ENCODE measurements at regions not wholly inside any gene's neighbourhood (a gene's known extent, or its start where the extent isn't known, plus 50 kb on each side); places are given as distances from the start of the nearest gene placed in this dataset.

DNA sequence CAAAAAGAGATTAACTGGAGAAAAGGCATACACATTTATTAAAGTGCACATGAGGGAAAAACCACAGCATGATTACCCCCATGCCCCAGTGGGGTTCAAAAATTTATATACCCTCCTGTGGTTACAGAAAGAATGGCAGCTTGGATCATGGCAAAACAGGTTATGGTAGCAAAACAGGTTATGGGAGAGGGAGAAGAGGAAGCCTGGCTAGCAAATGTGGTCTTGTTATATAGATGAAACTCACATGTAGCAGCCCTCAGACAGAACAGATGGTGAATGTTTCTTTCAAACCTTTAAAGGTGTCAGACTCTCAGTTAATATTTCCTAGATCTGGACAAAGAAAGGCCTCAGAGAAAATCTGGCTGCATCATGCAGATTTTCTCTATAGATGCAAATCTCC, 178.2 kb upstream of the ZC3H15 start:
- Histone ChIP-seq H3K9me2 (replicated peaks; ENCODE audit: low read length) (no peaks in the 10 kb centered on the region), H3K79me2 (ENCODE audit: low read length) (no peaks in the 10 kb centered on the region), H3K4me3 (ENCODE audit: low read length) (no peak overlapping the region), H3K9me3 (ENCODE audit: low read length) (no peaks in the 10 kb centered on the region), H3K27ac (ENCODE audit: low read length) (no peak overlapping the region), H3K4me2 (ENCODE audit: low read length) (no peak overlapping the region), H3K4me1 (ENCODE audit: insufficient read depth, low read length) (peaks cover 14% of the 10 kb centered on the region), H3K36me3 (ENCODE audit: low read depth, low read length) (no peaks in the 10 kb centered on the region), H2AFZ (ENCODE audit: low read length) (no peak overlapping the region), H3F3A (ENCODE audit: low read length, unreplicated experiment) (no peaks in the 10 kb centered on the region), H3K27me3 (ENCODE audit: low read length) (no peaks in the 10 kb centered on the region), H4K20me1 (ENCODE audit: low read length) (no peaks in the 10 kb centered on the region), H3K9ac (ENCODE audit: low read length) (no peak overlapping the region)
- CTCF ChIA-PET, result no interaction called here
- TF ChIP-seq EZH2phosphoT487 (IDR thresholded peaks at IDR 0.05; ENCODE audit: borderline replicate concordance, low read length), result no peak
- TF ChIP-seq, protein P1, sequence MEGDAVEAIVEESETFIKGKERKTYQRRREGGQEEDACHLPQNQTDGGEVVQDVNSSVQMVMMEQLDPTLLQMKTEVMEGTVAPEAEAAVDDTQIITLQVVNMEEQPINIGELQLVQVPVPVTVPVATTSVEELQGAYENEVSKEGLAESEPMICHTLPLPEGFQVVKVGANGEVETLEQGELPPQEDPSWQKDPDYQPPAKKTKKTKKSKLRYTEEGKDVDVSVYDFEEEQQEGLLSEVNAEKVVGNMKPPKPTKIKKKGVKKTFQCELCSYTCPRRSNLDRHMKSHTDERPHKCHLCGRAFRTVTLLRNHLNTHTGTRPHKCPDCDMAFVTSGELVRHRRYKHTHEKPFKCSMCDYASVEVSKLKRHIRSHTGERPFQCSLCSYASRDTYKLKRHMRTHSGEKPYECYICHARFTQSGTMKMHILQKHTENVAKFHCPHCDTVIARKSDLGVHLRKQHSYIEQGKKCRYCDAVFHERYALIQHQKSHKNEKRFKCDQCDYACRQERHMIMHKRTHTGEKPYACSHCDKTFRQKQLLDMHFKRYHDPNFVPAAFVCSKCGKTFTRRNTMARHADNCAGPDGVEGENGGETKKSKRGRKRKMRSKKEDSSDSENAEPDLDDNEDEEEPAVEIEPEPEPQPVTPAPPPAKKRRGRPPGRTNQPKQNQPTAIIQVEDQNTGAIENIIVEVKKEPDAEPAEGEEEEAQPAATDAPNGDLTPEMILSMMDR (conservative IDR thresholded peaks at IDR 0.05; ENCODE audit: low read depth, low read length), result no peak
- TF ChIP-seq EZH2 (IDR thresholded peaks at IDR 0.05; ENCODE audit: low read length, unreplicated experiment), result no peak
- ATAC-seq (no peak), DNase-seq (peak; percentile 19)
- POLR2A ChIA-PET (ENCODE audit: unreplicated experiment), result no interaction called here
- intact Hi-C loops (cut with micrococcal nuclease), result no loop called here
- BruUV-seq (replicated peaks), result no TSS peak

DNA sequence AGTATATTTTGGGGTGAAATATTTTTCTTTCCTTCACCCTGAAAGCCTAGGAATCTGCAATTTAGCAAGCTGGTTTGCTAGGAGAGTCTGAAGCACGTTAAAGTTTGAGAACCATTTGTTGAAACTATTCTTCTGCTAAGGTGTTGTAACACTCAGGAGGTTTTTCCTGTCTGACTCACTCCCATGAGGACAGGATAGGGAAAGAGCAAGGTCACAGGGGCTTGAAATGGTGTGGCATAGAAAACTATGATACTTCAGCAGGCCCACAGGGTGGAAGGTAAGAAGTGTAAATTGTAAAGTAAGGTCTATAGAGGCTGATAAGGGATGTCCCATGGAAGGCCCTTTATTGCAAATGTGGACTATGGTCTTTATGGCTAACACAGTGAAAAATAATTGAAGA, 177.7 kb upstream of the ZC3H15 start:
- H3K79me2 ChIP-seq (ENCODE audit: low read length), result no peaks in the 10 kb centered on the region
- H3F3A ChIP-seq (ENCODE audit: low read length, unreplicated experiment), result no peaks in the 10 kb centered on the region
- CTCF ChIA-PET, result no interaction called here
- H3K4me1 ChIP-seq (ENCODE audit: insufficient read depth, low read length), result peaks cover 9% of the 10 kb centered on the region
- H3K27me3 ChIP-seq (ENCODE audit: low read length), result no peaks in the 10 kb centered on the region
- no peaks in the 10 kb centered on the region for H4K20me1 ChIP-seq (ENCODE audit: low read length)
- intact Hi-C loops (cut with micrococcal nuclease), result no loop called here
- no peak overlapping the region for H3K4me2 ChIP-seq (ENCODE audit: low read length)
- H2AFZ ChIP-seq (ENCODE audit: low read length), result no peak overlapping the region
- H3K9me3 ChIP-seq (ENCODE audit: low read length), result no peaks in the 10 kb centered on the region
- POLR2A ChIA-PET (ENCODE audit: unreplicated experiment), result no interaction called here
- H3K4me3 ChIP-seq (ENCODE audit: low read length), result no peak overlapping the region
- BruUV-seq (replicated peaks), result no TSS peak
- H3K9me2 ChIP-seq (replicated peaks; ENCODE audit: low read length), result no peaks in the 10 kb centered on the region
- DNase-seq (peak; percentile 26), ATAC-seq (peak; percentile 56; the same call in 1 of the 2 replicates)
- H3K27ac ChIP-seq (ENCODE audit: low read length), result no peak overlapping the region
- TF ChIP-seq EZH2phosphoT487 (IDR thresholded peaks at IDR 0.05; ENCODE audit: borderline replicate concordance, low read length) (no peak), EZH2 (IDR thresholded peaks at IDR 0.05; ENCODE audit: low read length, unreplicated experiment) (no peak)
- TF ChIP-seq, protein P1 (conservative IDR thresholded peaks at IDR 0.05; ENCODE audit: low read depth, low read length), result no peak
- H3K36me3 ChIP-seq (ENCODE audit: low read depth, low read length), result no peaks in the 10 kb centered on the region
- H3K9ac ChIP-seq (ENCODE audit: low read length), result no peak overlapping the region

GRCh38 chr2:186309901-186310300, 176.2 kb upstream of the ZC3H15 start:
- Histone ChIP-seq H3K4me3 (ENCODE audit: low read length) (no peak overlapping the region), H3K4me2 (ENCODE audit: low read length) (no peak overlapping the region), H3K4me1 (ENCODE audit: insufficient read depth, low read length) (peaks cover 8% of the 10 kb centered on the region), H3K27me3 (ENCODE audit: low read length) (no peaks in the 10 kb centered on the region), H3K79me2 (ENCODE audit: low read length) (no peaks in the 10 kb centered on the region), H3K9ac (ENCODE audit: low read length) (no peak overlapping the region), H3K9me2 (replicated peaks; ENCODE audit: low read length) (no peaks in the 10 kb centered on the region), H3F3A (ENCODE audit: low read length, unreplicated experiment) (no peaks in the 10 kb centered on the region), H4K20me1 (ENCODE audit: low read length) (no peaks in the 10 kb centered on the region), H3K9me3 (ENCODE audit: low read length) (no peaks in the 10 kb centered on the region), H3K36me3 (ENCODE audit: low read depth, low read length) (no peaks in the 10 kb centered on the region), H2AFZ (ENCODE audit: low read length) (no peak overlapping the region), H3K27ac (ENCODE audit: low read length) (no peak overlapping the region)
- no TSS peak for BruUV-seq (replicated peaks)
- ATAC-seq, result no peak
- TF ChIP-seq EZH2 (IDR thresholded peaks at IDR 0.05; ENCODE audit: low read length, unreplicated experiment), result no peak
- no peak for TF ChIP-seq EZH2phosphoT487 (IDR thresholded peaks at IDR 0.05; ENCODE audit: borderline replicate concordance, low read length)
- TF ChIP-seq, protein P1 (conservative IDR thresholded peaks at IDR 0.05; ENCODE audit: low read depth, low read length), result no peak
- intact Hi-C loops (cut with micrococcal nuclease), result no loop called here
- POLR2A ChIA-PET (ENCODE audit: unreplicated experiment), result no interaction called here
- DNase-seq, result no peak
- CTCF ChIA-PET, result no interaction called here

Data from PC-3 (cell line).